NCI-H2107 treated with DMSO at 0.1 percent for 48 hours (cell line): ENCODE measurements at regions not wholly inside any gene's neighbourhood (a gene's known extent, or its start where the extent isn't known, plus 50 kb on each side); places are given as distances from the start of the nearest gene placed in this dataset.

Source experiments
- DNase-seq: peaks from one replicate; lab custom pipeline; 2025; ENCODE audit not compliant: unreplicated experiment; lab: John Stamatoyannopoulos, UW

DNA sequence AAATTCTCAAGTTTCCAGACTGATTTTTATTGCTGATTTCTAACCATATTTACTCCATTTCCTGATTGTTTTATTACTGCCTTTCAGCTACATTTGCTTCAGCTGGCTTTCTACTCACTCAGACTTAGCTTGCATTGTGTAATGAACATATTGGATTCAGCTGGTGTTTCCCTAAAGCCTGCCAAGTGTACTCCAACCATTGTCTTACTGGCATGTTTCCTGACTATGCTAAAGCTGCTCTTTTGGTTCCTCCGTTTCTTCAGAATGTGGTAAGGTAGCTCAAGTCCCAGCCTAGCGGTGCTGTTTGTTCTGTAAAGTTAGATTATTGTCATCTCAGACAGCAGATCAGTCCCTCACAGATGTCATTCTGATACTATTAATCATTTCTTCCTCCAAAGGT lies 53.1 kb upstream of the GLRA2 start:
- no peak for DNase-seq

DNA sequence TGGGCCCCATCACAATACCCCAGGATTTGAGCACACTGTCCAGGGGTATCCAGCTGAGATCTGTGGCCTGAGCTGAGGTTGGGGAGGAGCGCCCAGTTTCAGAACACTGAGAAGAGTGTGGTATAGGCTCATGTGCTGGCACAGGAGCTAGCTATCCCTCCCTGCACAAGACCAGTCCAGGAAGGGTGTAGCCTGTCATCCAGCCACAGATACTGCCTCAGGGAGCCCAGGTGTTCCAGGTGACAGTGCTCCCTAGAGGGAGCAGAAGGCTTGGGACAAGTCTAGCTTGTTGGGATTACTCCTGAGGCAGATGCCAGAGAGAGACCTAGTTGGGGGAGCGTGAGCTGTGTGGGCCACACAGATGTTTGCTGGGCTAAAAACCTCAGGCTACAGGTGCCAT lies 79.6 kb upstream of the GLRA2 start:
- no peak for DNase-seq

DNA sequence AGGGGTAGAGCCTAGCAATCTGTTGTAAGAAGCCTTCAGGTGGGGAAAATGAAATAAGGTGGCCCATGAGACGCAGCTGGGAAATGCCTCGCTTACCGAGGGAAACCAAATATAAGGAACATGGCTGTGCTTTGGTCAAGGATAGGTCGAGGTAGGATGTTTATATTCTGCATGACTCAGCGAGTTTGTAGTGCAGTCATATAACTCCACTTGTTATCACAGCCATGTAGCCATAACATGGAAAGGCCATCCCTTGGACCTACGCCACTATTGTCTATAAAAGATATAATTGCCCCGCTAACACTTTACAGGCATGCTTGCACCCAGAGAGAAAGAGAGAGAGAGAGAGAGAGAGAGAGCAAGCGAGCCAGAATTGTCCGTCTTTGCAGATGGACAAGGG lies 80.9 kb upstream of the GLRA2 start:
- no peak for DNase-seq

DNA sequence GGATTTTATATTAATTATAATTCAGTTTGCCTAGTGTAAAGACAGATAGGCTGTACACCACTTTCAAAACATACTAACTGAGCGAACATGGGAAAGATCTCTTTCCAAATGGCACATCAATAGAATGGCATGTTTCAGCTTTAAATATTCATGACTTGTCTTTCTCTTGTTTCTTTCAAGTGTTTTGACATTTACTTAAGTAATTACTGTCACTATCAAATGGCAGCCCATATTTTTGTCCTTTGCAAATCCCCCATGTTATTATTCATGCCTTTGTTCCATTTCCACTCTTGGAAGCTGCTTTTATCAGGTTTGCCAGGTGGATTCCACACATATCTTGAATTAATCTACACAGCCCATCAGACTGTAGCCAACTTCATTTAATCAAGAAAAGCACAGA lies 89.2 kb upstream of the GLRA2 start:
- no peak for DNase-seq

DNA sequence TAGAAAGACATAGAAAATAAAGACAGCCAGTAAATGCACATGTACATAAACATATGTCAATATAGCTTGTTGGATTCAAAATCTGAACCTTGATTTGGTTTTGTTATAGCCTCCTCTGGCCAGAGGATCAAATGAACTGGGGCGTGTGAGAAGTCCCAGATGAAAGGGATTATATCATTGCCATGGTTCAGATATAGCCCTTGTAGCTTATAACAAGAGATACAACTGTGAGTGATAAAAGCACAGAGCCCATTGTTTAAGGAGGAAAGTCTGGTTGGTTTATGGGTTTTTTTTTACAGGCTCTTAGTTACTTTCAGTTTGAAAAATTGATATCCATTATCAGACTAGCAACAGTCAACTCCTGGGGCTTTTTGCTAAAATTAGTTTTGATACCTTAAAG lies 101.7 kb upstream of the GLRA2 start:
- no peak for DNase-seq

DNA sequence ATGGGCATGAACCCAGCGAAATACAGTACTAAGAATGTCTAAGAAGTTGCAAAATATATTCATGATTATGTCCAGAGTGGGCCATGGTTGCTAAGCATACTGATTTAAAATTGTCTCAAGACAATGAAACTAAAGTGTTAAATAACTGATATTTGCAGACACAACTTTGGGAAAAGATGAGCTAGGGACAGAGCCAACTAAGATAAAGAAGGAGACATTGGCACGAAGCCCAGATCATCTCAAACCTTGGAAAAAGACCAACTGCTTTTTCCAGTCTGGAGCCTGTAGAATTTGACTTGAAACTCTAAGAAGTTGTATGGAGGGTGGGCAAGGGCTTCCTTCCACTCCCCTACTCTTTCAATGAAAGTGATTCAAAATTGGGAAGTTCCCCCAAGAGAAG lies 108.5 kb upstream of the GLRA2 start:
- no peak for DNase-seq

DNA sequence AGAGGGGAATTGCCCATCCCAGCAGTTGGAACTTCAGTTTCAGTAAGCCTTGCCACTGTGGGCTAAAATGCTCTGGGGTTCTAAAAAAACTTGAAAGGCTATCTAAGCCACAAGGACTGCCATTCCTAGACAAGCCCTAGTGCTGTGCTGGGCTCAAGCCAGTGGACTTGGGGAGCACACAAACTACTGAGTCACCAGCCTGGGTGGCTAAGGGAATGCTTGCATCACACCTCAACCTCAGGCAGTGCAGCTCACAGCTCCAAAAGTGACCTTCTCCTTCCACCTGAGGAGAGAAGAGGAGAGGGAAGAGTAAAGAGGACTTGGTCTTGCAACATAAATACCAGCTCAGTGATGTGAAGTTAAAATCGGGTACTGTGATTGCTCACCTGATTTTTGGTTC lies 116.7 kb upstream of the GLRA2 start:
- no peak for DNase-seq

DNA sequence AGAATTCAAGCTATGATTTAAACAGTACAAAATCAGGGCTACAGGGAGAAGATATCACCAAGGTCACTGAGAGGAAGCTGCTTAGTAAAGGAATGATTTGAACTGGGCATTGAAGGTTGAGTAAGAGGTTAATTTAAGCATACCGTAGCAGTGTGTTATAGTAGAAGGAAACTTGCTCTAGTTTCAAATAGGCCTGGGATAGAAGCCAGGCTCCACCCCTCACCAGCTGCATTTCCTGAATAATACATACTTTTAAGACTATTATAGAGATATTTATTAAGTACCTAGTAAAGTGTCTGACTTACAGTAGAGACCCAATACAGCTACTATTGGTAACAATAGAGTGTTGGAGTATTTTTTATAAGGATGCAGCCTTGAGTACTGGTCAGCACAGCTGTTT lies 118.0 kb upstream of the GLRA2 start:
- DNase-seq = no peak

DNA sequence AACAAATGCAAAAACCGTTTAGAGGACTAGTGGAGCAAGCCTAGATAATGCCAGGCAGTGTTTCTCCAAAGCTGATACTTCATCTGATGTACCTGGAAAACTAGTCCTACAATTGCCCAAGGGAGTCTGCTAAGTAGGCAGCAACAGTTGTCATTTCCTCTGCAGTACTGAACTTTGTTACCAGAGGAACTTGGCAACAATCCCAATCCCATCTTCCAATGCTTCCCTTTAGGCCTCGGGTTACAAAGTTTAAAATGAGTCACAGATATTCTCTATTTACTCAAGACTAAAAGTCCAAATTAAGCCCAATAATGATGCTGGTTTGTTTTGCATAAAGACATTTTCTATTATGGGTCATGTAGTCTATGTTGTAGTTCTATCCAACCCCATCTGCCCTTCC lies 120.0 kb upstream of the GLRA2 start:
- DNase-seq = no peak

DNA sequence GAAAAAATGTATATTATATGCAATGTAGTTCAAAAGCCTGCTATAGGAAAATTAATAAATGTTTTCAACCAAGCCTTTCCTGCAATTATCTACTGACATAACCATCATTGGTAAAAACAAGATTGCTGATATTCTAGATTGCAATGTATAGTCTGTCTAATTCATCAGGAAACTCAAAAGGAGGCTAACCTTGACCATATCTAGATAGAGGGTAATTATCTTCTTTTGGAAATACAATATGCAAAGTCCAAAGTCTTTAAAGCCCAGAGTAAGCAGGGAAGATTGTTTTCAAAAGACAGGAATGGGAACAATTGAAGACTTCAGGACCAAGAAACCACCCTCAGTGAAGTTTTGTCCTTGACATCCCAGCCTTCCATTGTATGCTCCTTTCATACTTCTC lies 123.1 kb upstream of the GLRA2 start:
- no peak for DNase-seq

DNA sequence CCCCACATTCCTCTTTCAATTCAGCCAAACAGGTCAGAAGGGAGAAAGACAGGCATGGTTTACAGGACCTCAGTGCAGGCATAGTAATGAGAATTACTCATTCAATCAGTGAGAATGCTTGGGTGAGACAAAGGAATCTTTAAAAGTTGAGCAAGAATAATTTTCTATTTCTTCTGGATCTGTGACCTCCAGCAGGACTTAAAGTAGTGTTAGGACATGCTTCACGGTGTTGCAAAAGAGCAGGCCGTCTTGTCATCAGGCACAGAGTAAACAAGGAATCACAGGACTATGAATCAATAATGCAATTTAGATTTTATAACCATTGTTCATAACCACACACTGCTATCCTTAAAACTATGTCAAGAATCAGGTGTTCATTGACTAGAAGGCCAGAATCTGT lies 130.6 kb upstream of the GLRA2 start:
- DNase-seq = no peak

DNA sequence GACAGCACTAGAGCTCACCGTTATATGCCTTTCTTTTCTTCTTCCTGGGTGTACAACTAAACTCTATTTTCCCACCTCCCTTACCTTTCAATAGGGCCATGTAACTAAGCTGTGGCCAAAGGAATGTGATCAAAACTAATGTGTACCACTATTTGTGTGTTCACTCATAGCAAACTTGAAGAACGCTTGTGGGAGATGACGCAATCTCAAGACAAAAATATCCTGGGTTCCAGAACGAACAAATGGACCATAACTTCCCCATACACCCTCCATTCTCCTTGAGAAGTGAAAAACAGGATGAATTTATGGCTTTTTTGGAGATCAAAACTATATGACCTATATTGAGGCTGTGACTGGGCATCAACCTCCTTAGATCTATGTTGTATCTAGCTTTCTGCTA lies 139.7 kb upstream of the GLRA2 start:
- no peak for DNase-seq

DNA sequence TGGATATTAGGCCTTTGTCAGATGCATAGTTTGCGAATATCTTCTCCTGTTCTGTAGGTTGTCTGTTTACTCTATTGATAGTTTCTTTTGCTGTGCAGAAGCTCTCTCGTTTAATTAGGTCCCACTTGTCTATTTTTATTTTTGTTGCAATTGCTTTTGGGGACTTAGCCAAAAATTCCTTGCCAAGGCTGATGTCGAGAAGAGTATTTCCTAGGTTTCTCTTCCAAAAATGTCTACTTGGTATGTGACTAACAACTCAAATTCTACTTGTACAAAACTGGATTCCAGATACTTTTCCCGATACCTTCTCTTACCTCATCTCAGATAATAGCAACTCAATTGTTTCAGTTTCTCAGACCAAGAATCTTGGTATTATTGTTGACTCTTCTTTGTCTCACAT lies 142.4 kb upstream of the GLRA2 start:
- no peak for DNase-seq

DNA sequence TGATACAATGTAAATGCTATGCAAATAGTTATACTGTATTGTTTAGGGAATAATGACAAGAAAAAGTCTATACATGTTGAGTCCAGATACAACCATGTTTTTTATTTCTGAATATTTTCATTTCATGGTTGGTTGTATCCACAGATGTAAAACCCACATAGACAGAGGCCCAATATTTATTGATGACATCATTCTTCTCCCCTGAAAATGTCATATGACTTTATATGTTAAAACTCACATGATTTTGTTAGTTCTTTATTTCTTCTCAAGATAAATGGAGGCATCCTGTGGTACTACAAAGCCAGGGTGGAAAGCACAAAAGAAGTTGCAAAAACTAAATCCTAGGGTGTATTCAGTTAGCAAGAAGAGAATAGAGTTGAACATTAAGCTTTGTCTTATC lies 149.3 kb upstream of the GLRA2 start:
- DNase-seq = no peak

DNA sequence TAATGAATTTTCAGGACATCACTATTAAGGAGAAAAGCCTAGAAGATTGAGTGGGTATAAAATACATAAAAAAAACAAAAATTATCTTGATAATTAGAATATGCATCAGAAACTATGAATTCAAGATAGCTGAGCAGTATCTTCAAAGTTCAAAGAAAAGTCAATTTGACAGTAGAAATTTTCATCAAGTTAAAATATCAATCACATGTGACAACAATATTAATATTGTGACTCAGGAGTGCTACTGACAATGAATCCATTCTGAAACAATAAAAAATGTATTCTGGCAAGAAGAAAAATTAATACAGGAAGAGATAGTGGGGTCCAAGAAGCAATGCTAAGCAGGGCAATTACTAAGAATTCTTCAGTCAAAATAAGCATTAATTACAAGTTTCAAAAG lies 151.9 kb upstream of the GLRA2 start:
- no peak for DNase-seq

DNA sequence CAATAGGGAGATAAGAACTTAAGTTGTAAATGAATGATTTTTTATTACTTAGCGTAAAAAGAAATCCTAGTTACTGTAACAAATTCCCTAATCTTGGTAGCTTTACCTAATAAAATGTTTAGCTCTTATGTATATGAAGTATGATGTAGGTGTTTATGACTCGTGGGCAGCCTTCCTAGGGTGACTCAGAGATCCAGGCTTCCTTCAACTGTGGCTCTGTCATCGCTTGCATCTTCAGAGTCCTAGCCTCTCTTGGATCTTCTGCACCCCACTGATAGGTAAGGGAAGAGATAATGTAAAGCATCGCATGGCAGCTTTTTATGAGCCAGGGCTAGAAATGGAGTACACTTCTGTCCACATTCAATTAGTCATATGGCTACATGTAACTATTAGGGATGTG lies 165.6 kb upstream of the GLRA2 start:
- DNase-seq = no peak

DNA sequence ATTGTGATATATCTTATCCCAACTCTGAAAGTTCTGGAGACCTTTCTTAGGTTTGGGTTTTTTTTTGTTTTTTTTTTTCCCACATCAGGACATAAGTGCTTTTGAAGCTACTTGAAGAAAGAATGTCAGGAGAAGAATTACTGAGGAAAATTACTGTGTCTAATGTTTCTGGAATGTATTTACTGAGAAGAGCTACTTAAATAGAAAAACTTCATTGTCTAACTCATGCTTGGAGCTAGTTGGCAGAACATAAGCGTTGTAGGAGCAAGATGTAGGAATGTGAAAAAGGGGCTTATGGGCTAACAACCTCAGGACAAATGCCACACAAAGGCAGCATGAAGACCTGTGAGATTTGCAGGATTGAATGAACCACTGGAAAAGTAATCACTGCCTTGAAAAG lies 166.6 kb upstream of the GLRA2 start:
- no peak for DNase-seq

DNA sequence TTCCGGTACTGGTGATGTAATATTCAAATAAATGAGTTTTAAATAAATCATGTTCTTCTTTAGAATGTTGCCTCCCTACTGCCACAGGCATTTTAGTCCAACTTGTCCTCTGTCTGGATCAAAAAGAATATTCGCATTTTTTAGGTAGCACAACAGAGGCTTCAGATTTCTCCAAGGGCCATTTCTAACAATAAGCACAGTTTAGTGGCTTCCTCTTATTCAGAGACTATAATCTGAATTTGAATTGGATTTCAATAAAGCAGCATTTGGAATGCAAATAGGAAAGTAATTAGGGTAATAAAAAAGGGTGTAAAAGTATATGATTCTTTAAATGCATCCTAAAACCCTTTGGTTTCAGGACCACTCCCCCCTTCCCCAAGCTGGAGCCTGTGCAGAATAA lies 167.9 kb upstream of the GLRA2 start:
- DNase-seq = no peak

DNA sequence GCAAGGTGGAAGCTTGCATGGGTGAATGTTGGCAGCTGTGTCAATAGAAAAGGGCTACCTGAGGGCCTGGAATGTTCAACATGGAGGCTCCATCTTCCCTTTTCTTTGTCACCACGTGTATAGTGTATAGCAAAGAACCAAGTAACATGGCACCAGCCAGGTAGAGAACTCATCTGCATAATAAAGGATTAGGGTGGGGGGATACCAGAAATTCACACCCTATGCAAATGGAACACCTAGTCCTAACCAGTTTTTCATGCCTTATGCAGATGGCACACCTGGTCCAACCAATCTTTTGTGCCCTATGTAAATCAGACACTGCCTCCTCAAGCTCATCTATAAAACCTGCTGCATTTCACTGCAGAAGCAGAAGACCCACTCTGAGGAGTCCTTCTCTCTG lies 169.6 kb upstream of the GLRA2 start:
- no peak for DNase-seq

DNA sequence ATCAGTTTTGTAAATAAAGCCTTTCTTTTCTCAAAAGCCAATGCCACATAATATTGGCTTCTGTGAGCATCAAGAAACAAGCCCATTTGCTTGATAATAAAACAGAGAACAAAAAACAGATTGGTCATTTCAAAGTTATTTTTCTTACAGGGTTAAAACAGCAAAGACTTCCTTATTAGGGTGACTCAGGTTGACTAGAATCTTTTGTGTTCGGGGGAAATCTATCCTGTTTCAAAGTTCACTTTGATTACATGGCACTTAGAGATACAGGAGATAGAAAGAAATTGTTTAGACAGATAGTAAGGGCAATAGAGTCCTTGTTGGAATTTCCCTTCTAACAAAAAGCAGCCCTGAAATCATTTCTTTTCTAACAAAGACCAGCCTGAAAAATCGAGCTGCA lies 170.0 kb upstream of the GLRA2 start:
- DNase-seq = no peak

DNA sequence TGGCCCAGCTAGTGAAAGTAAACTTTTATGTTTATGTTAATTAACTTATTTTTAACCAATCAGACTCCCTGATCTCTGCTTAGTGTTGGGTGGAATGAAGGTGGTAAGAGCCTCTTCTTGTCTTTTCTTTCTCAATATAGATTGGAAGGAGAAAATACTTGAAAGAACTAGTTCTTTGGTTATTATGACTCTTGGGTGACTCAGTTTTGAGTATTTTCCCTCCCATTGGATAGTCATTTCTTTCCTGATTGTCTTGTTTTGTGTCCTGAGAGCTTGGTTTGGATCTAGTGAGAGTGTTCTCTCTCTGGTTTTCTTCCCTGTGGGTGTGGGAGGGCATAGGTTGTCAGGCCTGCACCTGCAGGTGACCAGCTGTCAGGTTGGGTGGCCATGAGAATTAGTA lies 172.0 kb upstream of the GLRA2 start:
- DNase-seq = no peak

DNA sequence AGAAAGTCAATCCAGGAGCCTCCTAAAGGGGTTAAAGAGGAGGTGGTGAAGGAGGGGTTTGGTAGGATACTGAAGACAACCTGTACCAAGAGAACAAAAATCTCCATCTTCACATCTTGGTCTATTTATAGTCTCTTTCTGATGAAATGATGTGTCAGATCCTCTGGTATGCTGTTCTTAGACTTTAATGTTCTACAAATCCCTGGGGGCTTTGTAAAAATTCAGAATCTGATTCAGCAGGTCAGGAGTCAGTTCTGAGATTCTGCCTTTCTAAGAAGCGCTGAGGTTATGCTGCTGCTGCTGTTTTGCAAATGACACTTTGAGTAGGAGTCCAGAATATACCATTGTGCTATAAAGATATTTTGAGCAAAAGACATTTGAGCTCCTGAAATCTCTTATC lies 172.9 kb upstream of the GLRA2 start:
- DNase-seq = no peak

DNA sequence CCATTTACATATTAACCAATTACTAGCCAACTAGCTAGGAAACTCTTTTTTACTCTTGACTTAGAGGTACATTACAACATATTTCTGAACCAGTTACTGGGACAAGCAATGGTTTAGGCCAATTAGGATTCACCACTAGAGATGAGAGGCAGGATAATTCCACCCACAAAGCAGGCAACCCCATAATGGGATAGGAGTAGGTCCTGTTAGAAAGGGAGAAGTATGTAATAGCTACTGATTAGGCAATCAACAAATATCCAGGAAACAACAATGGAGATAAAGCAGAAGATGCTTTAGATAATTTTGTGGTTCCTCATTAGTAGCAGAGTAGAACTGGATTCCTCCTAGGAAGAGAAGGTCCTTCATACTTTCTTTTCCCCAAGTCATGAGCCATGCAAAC lies 173.8 kb upstream of the GLRA2 start:
- DNase-seq = no peak

DNA sequence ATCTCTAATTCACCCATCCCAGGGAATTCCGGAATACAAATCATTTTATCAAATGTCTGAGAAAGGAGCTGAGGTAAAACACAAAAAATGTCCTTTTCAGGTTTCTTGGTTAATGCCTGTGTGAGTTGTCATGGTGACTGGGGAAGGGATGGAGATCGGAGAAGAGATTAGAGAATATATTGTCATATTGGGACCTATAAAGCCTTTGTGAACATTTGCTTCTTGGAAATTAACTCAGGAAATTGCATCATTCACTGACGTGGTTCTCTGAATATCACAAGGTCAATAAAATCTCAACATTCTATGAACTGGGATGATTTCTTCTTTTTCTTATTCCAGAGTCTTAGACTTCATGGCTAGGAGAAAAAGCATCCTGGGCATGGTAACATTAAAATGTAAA lies 174.8 kb upstream of the GLRA2 start:
- no peak for DNase-seq
